GM23338 (cell line): ENCODE measurements at regions not wholly inside any gene's neighbourhood (a gene's known extent, or its start where the extent isn't known, plus 50 kb on each side); places are given as distances from the start of the nearest gene placed in this dataset.

Source experiments
- ATAC-seq: fragments of 200-7000 bp; cut with Tn5 transposase; 3 replicates; pipeline ENCODE4 v1.9.1; 2020
- DNase-seq: peaks from one replicate; pipeline ENCODE4 v3.0.0-alpha.2; 2015; ENCODE audit warnings: low spot score
- H2AFZ ChIP-seq: fragments of 200-600 bp; sonication (generic); 2 replicates; pipeline ENCODE4 v1.8.0; 2016; ENCODE audit warnings: antibody characterized with exemption, mild to moderate bottlenecking, moderate library complexity
- H3F3A ChIP-seq: fragments of 200-600 bp; sonication (generic); replicated peaks from 2 replicates; pipeline ENCODE4 v1.8.0; 2017; ENCODE audit warnings: antibody characterized with exemption, mixed run types, low read depth
- H3K27ac ChIP-seq: fragments of 200-600 bp; sonication (generic); 2 replicates; pipeline ENCODE4 v1.6.1; 2016; ENCODE audit warnings: low read depth
- H3K27me3 ChIP-seq: fragments of 200-600 bp; sonication (generic); 2 replicates; pipeline ENCODE4 v1.8.0; 2016; ENCODE audit warnings: mild to moderate bottlenecking, mixed run types, moderate library complexity; ENCODE audit not compliant: insufficient read depth
- H3K36me3 ChIP-seq: fragments of 200-600 bp; sonication (generic); 2 replicates; pipeline ENCODE4 v1.8.0; 2016; ENCODE audit warnings: mild to moderate bottlenecking; ENCODE audit not compliant: insufficient read depth
- H3K4me1 ChIP-seq: fragments of 200-600 bp; sonication (generic); 2 replicates; pipeline ENCODE4 v1.8.0; 2016; ENCODE audit warnings: mild to moderate bottlenecking, moderate library complexity; ENCODE audit not compliant: insufficient read depth
- H3K4me2 ChIP-seq: fragments of 200-600 bp; sonication (generic); 2 replicates; pipeline ENCODE4 v1.7.1; 2017; ENCODE audit warnings: mixed run types
- H3K4me3 ChIP-seq: fragments of 200-600 bp; sonication (generic); 2 replicates; pipeline ENCODE4 v1.6.1; 2016; ENCODE audit warnings: mixed run types
- H3K79me2 ChIP-seq: fragments of 200-600 bp; sonication (generic); replicated peaks from 2 replicates; pipeline ENCODE4 v1.8.0; 2017; ENCODE audit warnings: mild to moderate bottlenecking; ENCODE audit not compliant: insufficient read depth
- H3K9me2 ChIP-seq: fragments of 200-600 bp; sonication (generic); 2 replicates; pipeline ENCODE4 v1.8.0; 2017; ENCODE audit not compliant: insufficient read depth
- H4K20me1 ChIP-seq: fragments of 200-600 bp; sonication (generic); replicated peaks from 2 replicates; pipeline ENCODE4 v1.8.0; 2017; ENCODE audit warnings: mild to moderate bottlenecking; ENCODE audit not compliant: insufficient read depth
- H3K27ac Mint-ChIP-seq: 2 replicates; pipeline ENCODE4 v1.8.0; 2020; ENCODE audit warnings: inconsistent platforms, mild to moderate bottlenecking, moderate library complexity, mixed read lengths
- H3K27me3 Mint-ChIP-seq: 3 replicates; pipeline ENCODE4 v1.8.0; 2022; ENCODE audit warnings: low read depth, mild to moderate bottlenecking, moderate library complexity, mixed read lengths, inconsistent platforms; ENCODE audit not compliant: insufficient read depth, poor library complexity
- H3K36me3 Mint-ChIP-seq: 3 replicates; pipeline ENCODE4 v1.8.0; 2021; ENCODE audit warnings: low read depth, mild to moderate bottlenecking, inconsistent platforms, moderate library complexity, mixed read lengths
- H3K4me1 Mint-ChIP-seq: 3 replicates; pipeline ENCODE4 v1.8.0; 2020; ENCODE audit warnings: mild to moderate bottlenecking, inconsistent platforms, mixed read lengths
- H3K4me3 Mint-ChIP-seq: 3 replicates; pipeline ENCODE4 v1.8.0; 2021; ENCODE audit warnings: moderate library complexity, mild to moderate bottlenecking, inconsistent platforms, mixed read lengths
- H3K9me3 Mint-ChIP-seq: 3 replicates; pipeline ENCODE4 v1.8.0; 2020; ENCODE audit warnings: moderate library complexity, mild to moderate bottlenecking, inconsistent platforms, mixed read lengths
- ETS1 ChIP-seq: IDR thresholded peaks from 2 replicates; pipeline ENCODE4 v1.6.1; 2016; ENCODE audit warnings: antibody characterized with exemption
- EZH2phosphoT487 ChIP-seq: fragments of 200-600 bp; sonication (generic); IDR thresholded peaks from one replicate; pipeline ENCODE4 v1.8.1; 2018; ENCODE audit warnings: antibody characterized with exemption; ENCODE audit not compliant: unreplicated experiment
- NANOG ChIP-seq: IDR thresholded peaks from 2 replicates; pipeline ENCODE4 v1.6.1; 2016; ENCODE audit warnings: antibody characterized with exemption, borderline replicate concordance
- POLR2AphosphoS5 ChIP-seq: IDR thresholded peaks from 2 replicates; pipeline ENCODE4 v1.6.1; 2016; ENCODE audit warnings: antibody characterized with exemption, low read depth
- REST ChIP-seq: IDR thresholded peaks from one replicate; pipeline ENCODE4 v1.6.1; 2018; ENCODE audit warnings: antibody characterized with exemption; ENCODE audit not compliant: unreplicated experiment
- ZNF114 ChIP-seq: fragments of 250-450 bp; sonication (Bioruptor Pico); IDR thresholded peaks from 2 replicates; pipeline ENCODE4 v1.5.0; 2020; ENCODE audit warnings: mild to moderate bottlenecking, moderate library complexity
- ZNF331 ChIP-seq: fragments of 250-450 bp; sonication (Bioruptor Pico); IDR thresholded peaks from 2 replicates; pipeline ENCODE4 v1.5.0; 2020; ENCODE audit warnings: low read depth, mild to moderate bottlenecking, moderate library complexity
- ZNF462 ChIP-seq: fragments of 250-450 bp; sonication (Bioruptor Pico); IDR thresholded peaks from 2 replicates; pipeline ENCODE4 v1.5.0; 2020; ENCODE audit warnings: mild to moderate bottlenecking, moderate library complexity

GRCh38 chr11:109317726-109318125, 104.3 kb upstream of the C11orf87 start:
- Histone ChIP-seq H3K36me3 (0 out of 2 replicates have a peak, but pooled peaks cover 3% of the 10 kb centered on the region), H2AFZ (no peak overlapping the region), H3K4me2 (no peak overlapping the region), H3K27ac (no peak overlapping the region), H3K4me3 (no peak overlapping the region), H3K79me2 (no peaks in the 10 kb centered on the region), H4K20me1 (no peaks in the 10 kb centered on the region), H3K9me2 (no peaks in the 10 kb centered on the region; the same call in 1 of the 2 replicates), H3K4me1 (no peaks in the 10 kb centered on the region), H3F3A (no peaks in the 10 kb centered on the region), H3K27me3 (no peaks in the 10 kb centered on the region)
- Mint-ChIP-seq H3K27me3 (peaks cover 2% of the 10 kb centered on the region), H3K27ac (no peak overlapping the region), H3K4me3 (no peak overlapping the region), H3K4me1 (no peaks in the 10 kb centered on the region; the same call in 2 of the 3 replicates), H3K9me3 (peaks cover 3% of the 10 kb centered on the region; the same call in 1 of the 3 replicates), H3K36me3 (no peaks in the 10 kb centered on the region)
- TF ChIP-seq REST = no peak
- ATAC-seq = no peak
- DNase-seq = no peak

- Histone ChIP-seq H3K4me3 (no peak overlapping the region), H3K36me3 (no peaks in the 10 kb centered on the region), H3K79me2 (no peaks in the 10 kb centered on the region), H3F3A (no peaks in the 10 kb centered on the region), H3K27ac (no peak overlapping the region), H2AFZ (no peak overlapping the region), H4K20me1 (no peaks in the 10 kb centered on the region), H3K9me2 (no peaks in the 10 kb centered on the region; the same call in 1 of the 2 replicates), H3K27me3 (no peaks in the 10 kb centered on the region), H3K4me2 (no peak overlapping the region), H3K4me1 (no peaks in the 10 kb centered on the region)
- H3K27me3 Mint-ChIP-seq = peaks cover 2% of the 10 kb centered on the region
- peaks cover under 1% of the 10 kb centered on the region; the same call in 1 of the 3 replicates for H3K9me3 Mint-ChIP-seq
- no peak for ATAC-seq
- no peak overlapping the region for H3K4me3 Mint-ChIP-seq
- no peak for DNase-seq
- no peaks in the 10 kb centered on the region; the same call in 2 of the 3 replicates for H3K4me1 Mint-ChIP-seq
- no peak for TF ChIP-seq POLR2AphosphoS5
- no peak for TF ChIP-seq ETS1
- TF ChIP-seq NANOG = no peak
- no peak for TF ChIP-seq ZNF331 (CRISPR knock-in tag)
- no peak for TF ChIP-seq ZNF114 (CRISPR knock-in tag)
- no peak for TF ChIP-seq EZH2phosphoT487
- TF ChIP-seq ZNF462 (CRISPR knock-in tag) = no peak
- H3K27ac Mint-ChIP-seq = no peak overlapping the region
- H3K36me3 Mint-ChIP-seq = no peaks in the 10 kb centered on the region
These were observed 101.4 kb upstream of the C11orf87 start for GRCh38 chr11:109320595-109320994.
